ENCODE measurements at regions not wholly inside any gene's neighbourhood (a gene's known extent, or its start where the extent isn't known, plus 50 kb on each side); places are given as distances from the start of the nearest gene placed in this dataset.
A peak's percentile ranks its signal among the peaks of the same experiment; 100 is the strongest.
"Not testable (repeated sequence)": the region's sequence is repeated elsewhere in the genome, so short reads cannot be mapped to it uniquely, and the experiment has no call there.

DNA sequence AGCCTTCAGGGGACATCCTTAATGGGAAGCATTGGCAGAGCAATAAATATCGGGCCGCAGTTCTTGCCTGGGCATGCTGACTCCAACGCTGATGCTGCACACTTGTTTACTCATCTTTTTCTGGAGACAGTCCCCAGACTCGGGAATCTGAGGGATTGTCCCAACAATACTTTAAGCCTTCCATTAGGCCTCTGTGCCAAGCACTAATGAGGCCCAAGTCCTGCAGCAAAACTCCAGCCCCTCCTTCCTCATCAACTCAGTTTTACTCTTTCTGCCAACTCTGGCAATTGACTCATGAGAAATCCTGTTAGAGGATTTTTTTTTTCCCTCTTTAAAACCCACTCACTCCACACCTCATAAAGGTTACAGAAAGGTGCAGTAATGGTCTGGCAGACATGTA, 233.4 kb upstream of the PELI2 start:
- no peak for DNase-seq (ENCODE audit: low read depth in 4 of 4, low spot score in 3 of 4)

DNA sequence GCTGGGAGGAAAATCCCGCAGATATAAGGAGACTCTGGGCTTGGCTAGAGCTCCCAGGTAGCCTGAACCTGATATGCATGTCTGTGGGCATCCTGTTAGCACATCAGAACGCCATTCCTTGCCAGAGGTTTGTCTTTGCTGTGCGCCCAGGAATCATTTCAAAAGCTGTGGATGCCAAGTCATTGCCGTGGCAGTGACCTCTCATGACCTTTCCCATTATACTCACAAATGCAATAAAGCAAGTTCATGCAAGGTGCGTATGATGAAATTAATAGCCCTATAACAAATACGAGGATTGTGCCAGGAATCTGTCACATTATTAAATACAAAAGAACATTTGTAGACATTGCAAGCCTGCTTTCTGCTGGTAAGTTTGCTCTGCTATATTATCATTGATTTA, 229.1 kb upstream of the PELI2 start:
- no peak for DNase-seq (ENCODE audit: low read depth in 4 of 4, low spot score in 3 of 4)

DNA sequence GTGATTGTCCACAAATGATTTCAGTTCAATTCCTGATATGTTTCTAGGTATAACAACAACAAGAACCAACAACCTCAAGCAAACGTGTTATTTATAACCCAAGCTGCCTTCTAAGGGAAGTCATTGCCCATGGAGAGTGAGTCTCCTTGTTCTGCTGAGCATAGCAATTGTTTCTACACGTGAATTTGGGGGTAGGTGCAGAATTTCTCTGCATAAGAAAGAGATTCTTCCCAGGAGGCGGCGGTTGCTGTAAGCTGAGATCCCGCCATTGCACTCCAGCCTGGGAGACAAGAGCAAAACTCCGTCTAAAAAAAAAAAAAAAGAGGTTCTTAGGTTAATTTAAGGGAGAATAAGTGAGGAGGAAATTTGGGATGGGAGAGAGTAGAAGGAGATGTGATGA, 226.5 kb upstream of the PELI2 start:
- no peak for DNase-seq (ENCODE audit: low read depth in 4 of 4, low spot score in 3 of 4)

DNA sequence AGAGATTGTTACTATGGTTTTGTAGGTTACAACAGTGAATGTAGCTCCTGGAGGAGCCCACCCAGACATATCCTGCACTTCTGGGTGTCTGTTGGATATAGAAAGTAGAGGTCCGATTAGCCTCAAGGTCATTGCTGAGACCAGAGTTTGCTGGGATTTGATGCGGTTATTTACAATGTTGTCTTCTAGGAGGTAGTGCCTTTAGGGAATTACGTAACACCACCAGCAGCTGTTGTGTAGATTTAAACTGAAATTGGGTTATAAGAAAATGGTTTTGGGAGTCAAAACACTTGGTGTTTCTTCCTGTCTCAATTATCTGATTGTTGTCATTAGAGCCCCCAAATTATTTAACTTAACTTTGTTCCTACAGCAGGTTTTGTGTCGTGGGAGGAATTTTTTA, 225.3 kb upstream of the PELI2 start:
- DNase-seq (ENCODE audit: low read depth in 4 of 4, low spot score in 3 of 4), result no peak

DNA sequence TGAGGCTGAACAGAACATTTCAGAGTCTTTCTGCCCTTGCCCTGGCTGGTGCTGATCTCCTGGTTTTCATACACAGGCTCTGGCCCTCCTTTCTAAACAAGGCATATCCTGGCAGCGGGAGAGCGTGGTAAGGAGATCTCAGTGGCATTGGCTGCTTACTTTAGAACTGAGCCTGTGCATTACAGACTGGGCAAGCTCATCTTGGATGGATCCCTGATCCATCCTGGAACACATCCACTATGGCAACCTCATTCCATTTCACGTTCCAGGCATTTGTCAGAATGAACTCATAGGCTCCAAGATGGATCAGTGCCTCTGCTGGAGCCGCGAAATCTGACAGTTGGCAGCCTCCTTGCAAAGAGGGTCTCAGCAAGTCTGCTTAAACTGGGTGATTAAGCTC, 224.5 kb upstream of the PELI2 start:
- DNase-seq (ENCODE audit: low read depth in 4 of 4, low spot score in 3 of 4), result no peak

DNA sequence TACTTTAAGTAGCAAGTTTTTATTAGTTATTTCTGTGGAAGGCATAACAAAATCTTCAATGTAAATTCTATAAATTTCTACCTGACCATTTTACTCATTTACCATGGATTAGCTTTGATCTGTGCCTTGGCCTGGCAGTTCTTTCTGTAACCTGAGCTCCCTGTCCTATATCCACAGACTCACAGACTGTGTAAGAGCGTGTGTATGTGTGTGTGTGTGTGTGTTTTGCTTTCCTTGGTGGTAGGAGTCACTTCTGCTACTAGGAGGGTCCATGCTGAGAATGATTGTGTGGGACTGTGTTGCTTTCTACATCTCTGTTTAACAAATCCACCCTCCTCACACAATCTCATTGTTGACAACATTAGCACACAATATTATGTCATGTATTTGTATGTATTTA, 221.2 kb upstream of the PELI2 start:
- DNase-seq (ENCODE audit: low read depth in 4 of 4, low spot score in 3 of 4), result peak; percentile 7 to 32 (median 14)

DNA sequence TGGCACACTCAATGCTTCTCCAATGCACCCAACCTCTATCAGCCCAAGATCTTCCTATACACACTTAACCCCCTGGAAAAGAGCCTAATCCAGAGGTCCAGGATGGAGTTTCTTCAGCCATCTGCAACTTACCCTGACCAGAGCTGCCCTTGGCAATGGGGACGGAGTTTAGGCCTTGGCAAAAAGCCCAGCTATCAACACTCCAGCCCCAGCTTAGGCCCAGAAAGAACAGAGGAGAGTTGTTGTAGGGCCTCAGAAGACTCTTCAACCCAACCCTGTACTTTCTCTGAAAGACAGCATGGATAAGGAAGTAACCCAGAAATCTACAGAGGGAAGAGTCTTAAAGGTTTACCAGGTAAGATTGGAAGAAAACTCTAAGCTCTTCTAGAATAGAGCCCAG, 219.3 kb upstream of the PELI2 start:
- no peak for DNase-seq (ENCODE audit: low read depth in 4 of 4, low spot score in 3 of 4)

DNA sequence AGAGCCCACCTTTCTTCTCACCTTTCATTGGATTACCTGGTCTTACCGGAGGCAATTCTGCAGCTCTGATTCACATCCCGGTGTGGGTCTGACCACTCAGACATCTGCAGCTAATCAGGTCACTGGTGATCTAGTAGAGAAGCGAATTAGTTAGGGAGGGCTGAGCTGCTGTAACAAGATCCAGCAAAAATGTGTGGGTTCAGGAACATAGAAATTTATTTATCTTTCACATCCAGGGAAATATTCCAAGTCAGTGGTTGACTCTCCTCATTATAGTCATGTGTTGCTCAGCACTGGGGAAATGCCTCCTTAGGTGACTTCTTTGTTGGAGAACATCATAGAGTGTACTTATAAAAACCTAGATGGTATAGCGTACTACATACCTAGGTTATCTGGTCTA, 218.7 kb upstream of the PELI2 start:
- no peak for DNase-seq (ENCODE audit: low read depth in 4 of 4, low spot score in 3 of 4)

DNA sequence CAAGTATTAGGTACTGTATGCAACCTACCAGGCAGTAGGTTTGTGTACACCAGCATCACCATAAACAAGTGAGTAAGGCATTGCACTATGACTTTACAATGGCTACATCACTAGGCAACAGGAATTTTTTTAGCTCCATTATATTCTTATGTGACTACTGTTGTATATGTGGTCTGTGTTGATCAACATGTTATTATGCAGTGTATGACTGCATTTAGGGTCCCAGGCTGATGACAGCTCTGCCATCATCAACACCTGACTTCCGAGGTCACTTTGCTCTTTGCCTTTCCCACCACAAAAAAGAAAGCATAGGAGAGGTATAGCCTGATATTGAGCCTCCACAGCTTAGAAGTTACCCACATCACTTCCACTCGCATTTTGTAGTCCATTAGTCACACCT, 217.5 kb upstream of the PELI2 start:
- no peak for DNase-seq (ENCODE audit: low read depth in 4 of 4, low spot score in 3 of 4)

DNA sequence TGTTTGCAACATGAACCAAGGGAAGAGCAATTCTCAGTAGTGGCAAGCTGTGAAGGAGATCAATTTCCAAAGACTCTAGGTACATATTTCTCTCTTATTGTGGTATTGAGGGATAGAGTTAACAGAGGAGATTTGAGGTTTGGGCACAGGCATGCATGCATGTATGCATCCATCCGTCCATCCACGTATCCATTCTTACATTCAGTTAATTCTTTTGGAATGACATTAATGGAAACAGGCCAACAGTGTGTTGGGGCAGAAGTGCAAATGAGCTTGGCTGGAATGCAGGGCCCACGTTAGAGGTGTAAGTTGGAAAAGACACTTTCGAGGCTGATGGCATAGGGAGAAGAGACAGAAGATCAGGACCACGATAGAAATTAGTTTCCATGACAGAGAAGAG, 216.9 kb upstream of the PELI2 start:
- no peak for DNase-seq (ENCODE audit: low read depth in 4 of 4, low spot score in 3 of 4)

DNA sequence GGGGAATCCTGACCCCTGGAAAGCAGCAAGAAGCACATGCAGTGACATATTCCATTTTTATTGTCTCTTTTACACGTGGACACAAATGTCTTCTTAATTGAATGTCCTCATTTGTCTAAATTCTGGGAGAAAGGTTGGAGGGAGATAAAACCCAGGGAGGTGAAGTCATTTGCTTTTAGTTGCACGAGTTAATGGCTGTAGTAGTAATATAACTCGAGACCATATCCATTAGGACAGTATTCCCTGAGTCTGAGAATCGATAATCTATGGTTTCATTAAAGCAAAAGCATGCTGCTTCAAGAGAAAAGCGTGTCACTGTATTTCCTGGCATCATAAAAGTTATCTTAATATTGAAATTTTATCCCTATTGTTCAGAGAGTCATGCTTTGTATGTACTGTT, 216.0 kb upstream of the PELI2 start:
- no peak for DNase-seq (ENCODE audit: low read depth in 4 of 4, low spot score in 3 of 4)

DNA sequence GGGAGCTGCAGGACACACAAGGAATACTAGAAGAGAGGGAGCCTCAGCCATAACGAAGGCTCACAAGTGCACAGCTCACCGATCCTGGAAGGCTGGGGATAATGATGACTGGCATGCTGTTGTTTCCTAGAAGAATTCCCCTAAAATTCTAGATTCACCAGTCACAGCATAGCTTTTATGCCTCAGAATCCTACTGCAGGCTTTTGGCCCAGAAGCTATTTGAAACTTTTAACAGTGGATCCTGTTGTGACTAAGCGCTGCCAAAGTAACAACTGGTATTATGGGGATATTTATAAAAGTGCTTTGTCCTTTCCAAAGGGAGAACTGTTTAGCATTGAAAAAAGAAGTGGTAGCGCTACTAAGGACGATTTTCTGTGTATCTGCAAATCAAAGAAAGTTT, 214.1 kb upstream of the PELI2 start:
- no peak for DNase-seq (ENCODE audit: low read depth in 4 of 4, low spot score in 3 of 4)

DNA sequence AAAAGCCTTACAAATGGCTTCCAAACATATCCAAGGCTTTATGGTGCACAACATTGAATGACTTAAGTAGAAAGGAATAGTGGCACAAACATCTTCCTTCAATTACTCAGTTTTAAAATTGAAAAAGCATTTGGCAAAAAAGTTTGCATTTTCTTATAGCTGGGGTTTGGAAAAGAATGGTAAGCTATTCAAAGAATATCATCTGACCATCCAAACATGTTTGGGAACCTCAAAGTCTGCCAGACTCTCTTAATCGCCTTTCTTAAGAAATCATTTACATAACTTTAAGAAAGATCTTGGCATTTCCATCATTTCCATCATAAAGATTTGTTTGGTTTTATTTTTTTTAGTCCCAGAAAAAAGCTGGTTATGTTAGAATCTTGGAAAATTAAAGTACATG, 210.1 kb upstream of the PELI2 start:
- DNase-seq (ENCODE audit: low read depth in 4 of 4, low spot score in 3 of 4), result no peak

DNA sequence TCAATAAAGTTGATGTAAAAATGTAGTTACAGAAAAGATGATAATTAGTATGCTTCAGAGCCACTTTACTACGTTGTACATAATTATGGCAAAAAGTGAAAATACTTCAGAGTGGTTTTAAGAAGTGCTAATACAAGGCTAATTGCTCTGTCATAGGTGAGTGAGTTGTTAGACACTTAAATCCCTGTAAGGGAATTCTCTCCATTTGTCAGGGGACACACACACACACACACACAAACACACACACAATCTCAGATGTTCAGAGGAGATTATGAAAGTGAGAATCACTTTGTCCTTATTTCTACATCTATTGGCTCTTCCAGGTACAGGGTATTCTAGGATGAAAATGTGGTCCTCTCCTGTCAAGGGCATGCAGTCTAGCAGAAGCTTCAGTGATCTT, 208.3 kb upstream of the PELI2 start:
- DNase-seq (ENCODE audit: low read depth in 4 of 4, low spot score in 3 of 4), result no peak

DNA sequence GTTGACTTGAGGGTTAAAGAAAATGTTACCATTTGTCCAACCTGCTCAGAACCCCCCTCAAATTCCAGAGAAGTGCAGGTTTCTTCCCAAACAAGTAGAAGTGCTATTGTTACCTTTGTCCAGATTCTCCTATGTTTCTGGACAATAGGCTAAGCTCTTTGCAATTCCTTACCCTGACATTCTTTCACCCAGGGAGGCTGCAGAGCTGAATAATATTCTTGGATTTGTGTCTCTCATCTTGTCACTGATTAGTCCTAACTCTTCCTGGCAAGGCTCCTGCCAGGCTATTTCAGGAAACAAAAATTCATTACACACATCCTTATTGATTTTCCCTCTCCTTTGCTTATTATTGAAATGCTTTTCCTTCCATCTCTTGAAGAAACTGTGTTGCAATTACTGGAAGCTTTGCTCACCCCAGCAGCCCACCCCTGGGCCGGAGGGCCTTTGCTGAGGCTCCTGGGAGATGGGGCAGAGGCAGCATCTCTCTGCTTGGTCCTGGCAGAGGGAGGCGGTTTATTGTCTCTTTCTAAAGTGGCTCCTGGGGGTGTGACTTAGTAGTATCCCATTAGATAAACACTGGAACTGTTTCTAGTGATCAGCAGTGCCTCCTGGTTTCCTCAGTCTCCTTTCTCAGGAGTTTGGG, 207.5 kb upstream of the PELI2 start:
- DNase-seq (ENCODE audit: low read depth in 4 of 4, low spot score in 3 of 4), result no peak

DNA sequence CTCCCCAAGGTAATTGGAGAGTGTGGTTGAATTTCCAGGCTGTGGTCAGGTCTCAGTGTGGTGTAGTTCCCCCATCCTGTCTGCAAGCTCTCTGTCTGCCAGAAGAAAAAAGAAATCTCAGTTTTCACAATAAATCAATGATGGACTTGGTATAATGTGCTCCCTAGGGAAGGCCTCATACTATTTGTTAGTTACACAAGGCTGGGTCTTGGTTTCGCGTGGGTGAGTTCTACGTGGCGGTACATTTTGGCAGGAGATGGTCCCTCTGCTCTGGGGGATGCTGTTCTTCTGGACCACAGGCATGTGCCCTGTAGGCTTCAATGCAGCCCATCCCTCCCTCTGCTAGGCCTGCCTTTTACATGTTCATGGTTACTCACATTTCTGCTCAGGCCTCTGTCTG, 206.4 kb upstream of the PELI2 start:
- DNase-seq (ENCODE audit: low read depth in 4 of 4, low spot score in 3 of 4), result no peak

DNA sequence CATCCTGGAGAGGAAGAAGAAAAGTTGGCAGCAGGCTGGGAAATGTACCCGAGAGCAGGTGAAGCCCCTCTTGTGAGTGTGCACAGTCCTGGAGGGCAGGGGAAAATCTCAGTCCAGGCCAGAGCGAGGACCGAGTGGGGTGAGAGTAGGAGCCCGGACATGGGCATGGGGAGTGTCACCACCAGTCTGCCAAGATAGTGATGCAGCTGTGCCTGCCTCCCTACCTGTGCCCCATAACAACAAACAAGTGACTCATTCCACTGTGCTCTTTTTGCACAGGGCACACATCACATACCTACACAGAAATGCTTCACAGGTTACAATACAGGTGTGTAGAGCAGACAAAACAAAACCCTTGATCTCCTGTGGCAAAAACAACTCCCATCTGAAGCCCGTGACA, 205.9 kb upstream of the PELI2 start:
- no peak for DNase-seq (ENCODE audit: low read depth in 4 of 4, low spot score in 3 of 4)

DNA sequence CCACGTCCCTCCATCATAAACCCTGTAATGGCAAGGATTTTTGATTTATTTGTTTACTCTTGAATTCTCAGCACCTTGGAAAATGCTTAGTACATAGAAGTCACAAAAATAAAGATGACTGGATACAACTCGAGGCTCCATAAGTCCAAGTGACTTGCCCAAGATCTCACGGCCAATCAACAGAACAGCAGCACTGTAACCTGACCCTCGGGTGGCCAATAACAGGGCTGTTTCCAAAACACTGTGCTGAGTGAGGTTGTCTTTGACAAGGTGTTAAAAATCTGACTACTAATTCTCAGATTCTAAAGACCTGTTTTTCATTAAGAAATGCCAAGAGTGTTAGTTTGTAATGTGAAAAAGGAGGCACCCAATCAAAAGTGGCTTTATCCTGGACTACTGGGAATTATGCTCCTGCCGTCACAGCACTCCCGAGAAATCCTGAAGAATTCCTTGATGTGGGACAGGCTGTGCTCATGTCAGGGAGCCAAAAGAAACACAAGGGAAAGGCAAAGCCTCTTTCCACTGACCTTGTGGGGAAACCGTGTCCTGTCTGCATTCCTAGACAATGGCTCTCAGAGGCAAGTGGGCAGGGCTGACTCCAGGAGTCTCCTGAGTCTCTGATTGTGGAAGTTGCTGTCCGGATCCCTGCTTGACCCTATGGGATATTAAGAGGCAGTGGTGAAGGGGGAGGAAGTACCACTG, 204.7 kb upstream of the PELI2 start:
- no peak for DNase-seq (ENCODE audit: low read depth in 4 of 4, low spot score in 3 of 4)

DNA sequence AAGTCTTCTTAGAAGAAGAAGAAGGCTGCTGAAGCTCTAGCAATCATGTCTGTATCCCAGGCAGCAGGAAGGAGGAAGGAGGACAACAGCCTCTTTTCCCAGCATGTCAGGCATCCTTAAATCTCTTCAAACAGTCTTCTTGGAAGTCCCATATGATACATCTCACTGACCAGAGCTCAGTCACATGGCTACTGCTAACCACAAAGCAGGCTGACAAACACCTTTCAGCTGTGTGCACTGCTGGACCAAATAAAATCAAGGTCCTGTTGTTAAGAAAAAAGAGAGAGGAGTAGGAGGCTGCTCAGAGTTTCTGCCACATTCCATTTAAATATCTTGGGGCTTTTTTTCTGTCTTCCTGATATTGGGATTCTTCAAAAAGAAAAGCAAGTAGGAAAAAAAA, 203.4 kb upstream of the PELI2 start:
- DNase-seq (ENCODE audit: low read depth in 4 of 4, low spot score in 3 of 4), result no peak

DNA sequence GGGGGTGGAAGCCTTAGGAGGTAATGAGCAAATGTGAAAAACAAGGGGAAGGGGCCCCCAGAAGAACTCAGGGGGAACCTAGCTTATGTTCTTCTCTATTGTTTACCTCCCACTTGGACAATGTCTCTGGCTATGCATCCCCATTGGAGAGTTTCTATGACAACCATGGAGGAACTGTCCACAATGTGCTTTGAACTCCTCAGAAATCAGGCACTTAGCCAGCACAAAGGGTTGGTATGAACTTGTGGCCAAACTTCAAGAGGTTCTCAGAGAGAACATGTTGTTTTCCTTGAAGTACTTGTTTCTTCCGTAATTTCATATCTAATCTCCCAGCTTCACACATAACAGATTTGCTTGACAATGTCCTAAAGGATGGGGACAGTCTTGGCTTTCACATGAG, 202.8 kb upstream of the PELI2 start:
- DNase-seq (ENCODE audit: low read depth in 4 of 4, low spot score in 3 of 4), result no peak

DNA sequence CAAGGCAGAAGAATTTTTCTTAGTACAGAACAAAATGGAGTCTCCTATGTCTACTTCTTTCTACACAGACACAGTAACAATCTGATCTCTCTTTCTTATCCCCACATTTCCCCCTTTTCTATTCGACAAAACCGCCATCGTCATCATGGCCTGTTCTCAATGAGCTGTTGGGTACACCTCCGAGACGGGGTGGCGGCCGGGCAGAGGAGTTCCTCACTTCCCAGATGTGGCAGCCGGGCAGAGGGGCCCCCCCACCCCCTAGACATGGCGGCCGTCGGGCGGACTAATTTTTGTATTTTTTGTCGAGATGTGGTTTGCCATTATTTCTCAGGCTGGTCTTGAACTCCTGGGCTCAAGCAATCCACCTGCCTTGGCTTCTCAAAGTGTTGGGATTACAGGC, 198.4 kb upstream of the PELI2 start:
- not testable (repeated sequence) for DNase-seq (ENCODE audit: low read depth in 4 of 4, low spot score in 3 of 4)

DNA sequence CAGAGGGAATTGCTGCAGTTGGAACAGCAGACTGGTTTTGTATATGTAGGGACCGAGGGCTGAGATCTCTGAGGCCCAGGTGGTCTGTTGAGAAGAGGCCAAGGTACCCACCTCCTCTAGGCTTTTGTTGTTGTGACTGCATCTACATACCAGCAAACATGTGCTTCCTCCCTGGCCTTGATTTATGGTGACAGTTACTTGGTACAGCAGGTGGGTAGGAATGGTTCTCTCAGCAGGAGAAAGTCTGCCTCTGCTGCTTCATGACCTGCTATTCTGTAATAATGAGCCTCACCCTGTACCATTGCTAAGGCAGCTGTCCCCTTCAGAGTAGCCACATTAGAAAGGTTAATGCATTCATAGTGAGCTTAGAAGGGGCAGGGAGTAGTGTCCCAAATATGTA, 196.7 kb upstream of the PELI2 start:
- no peak for DNase-seq (ENCODE audit: low read depth in 4 of 4, low spot score in 3 of 4)

DNA sequence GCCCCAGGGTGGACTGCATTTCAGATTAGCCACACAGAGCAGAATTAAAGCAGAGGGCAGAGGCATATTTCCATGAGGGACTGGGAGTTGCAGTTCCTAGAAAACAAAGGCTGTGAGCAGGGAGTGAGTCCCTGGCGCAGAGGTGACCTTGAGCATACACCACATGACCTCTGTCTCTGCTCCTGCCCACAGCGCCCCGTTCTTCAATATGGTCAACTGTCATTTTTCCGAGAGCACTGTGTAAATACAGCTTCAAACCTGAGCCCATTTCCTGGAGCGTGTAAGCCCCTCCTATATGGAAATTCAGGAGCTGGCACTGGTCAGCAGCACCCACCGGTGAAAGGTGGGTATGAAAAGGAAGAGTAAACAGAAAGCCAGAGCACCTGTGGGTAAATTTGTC, 192.2 kb upstream of the PELI2 start:
- DNase-seq (ENCODE audit: low read depth in 4 of 4, low spot score in 3 of 4), result no peak

Data from left renal pelvis (tissue), 4 donors.